Esophagus squamous epithelium (tissue), 4 donors: ENCODE measurements at regions not wholly inside any gene's neighbourhood (a gene's known extent, or its start where the extent isn't known, plus 50 kb on each side); places are given as distances from the start of the nearest gene placed in this dataset.

Experiments
- POLR2A ChIP-seq, 4 donors: fragments of 450-650 bp; IDR thresholded peaks; one replicate each; pipeline ENCODE4 v1.6.1; 2017; ENCODE audit warnings: antibody characterized with exemption in 4 of 4, mild to moderate bottlenecking in 4 of 4, moderate library complexity in 3 of 4
- TF ChIP-seq, protein P1 (sequence below), 6 experiments: fragments of 450-650 bp in 4 of 6; fragments of 200-600 bp in 2 of 6; sonication (generic) in 2 of 6; IDR thresholded peaks; one replicate each; pipeline ENCODE4 v1.5.1; 2016 to 2019; ENCODE audit warnings: antibody characterized with exemption in 6 of 6, mild to moderate bottlenecking in 4 of 6, moderate library complexity in 4 of 6

DNA sequence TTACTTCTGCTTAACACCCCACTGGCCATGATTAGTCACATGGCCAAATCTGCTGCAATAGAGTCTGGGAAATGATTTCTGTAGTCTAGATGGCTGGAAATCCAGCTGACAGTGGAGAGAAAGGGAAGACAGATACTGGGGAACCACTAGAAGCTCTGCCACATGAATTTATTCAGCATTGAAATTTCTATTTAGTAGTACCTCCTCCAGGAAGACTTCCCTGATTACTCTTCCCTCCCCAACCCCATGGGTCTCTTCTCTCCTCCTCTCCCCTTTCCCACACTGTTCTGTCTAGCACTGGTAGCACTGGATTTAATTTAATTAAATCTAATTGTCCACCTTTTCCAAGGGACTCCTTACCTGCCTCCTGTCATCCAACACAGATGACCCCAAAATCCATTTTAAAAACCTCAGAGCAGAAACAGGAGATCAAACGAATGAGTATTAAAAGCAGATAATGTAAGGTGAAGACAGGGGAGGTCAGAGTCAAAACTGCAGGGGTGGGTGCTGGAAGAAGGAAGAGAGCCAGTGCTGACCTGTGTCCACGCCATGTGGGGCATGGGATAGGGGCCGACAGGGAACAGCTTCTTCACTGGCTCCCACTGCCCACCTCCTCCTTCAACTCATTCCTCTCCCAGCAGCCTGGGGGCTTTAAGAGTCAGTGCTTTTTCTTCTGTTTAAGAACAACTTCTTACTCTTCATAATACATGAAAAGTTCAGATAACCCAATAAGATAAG is 169.2 kb upstream of the HS6ST1 start:
- TF ChIP-seq, protein P1, sequence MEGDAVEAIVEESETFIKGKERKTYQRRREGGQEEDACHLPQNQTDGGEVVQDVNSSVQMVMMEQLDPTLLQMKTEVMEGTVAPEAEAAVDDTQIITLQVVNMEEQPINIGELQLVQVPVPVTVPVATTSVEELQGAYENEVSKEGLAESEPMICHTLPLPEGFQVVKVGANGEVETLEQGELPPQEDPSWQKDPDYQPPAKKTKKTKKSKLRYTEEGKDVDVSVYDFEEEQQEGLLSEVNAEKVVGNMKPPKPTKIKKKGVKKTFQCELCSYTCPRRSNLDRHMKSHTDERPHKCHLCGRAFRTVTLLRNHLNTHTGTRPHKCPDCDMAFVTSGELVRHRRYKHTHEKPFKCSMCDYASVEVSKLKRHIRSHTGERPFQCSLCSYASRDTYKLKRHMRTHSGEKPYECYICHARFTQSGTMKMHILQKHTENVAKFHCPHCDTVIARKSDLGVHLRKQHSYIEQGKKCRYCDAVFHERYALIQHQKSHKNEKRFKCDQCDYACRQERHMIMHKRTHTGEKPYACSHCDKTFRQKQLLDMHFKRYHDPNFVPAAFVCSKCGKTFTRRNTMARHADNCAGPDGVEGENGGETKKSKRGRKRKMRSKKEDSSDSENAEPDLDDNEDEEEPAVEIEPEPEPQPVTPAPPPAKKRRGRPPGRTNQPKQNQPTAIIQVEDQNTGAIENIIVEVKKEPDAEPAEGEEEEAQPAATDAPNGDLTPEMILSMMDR (IDR thresholded peaks at IDR 0.05): no peak
- TF ChIP-seq POLR2A (IDR thresholded peaks at IDR 0.05): no peak
